ENCODE measurements at regions not wholly inside any gene's neighbourhood (a gene's known extent, or its start where the extent isn't known, plus 50 kb on each side); places are given as distances from the start of the nearest gene placed in this dataset.

DNA sequence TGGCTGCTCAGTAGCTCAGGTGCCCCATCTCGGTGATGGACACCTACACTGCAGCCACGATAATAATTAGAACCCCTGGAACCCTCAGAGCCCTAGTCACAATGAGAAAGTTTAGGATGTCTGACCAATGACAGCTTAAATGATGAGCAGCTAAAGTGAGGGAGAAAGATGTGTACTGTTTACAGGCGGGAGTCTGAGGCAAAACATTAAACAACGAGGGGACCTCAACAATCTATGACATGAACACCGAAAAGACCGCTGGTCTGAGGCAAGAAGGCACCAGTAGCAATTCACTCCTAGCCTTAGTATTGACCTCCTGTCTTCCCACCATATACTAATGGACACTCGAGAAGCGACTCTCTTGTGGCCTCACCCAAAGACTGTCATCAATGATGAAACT lies 369.5 kb upstream of the SMIM31 start:
- H3K27ac ChIP-seq, result no peak overlapping the region
- TF ChIP-seq, protein P1, sequence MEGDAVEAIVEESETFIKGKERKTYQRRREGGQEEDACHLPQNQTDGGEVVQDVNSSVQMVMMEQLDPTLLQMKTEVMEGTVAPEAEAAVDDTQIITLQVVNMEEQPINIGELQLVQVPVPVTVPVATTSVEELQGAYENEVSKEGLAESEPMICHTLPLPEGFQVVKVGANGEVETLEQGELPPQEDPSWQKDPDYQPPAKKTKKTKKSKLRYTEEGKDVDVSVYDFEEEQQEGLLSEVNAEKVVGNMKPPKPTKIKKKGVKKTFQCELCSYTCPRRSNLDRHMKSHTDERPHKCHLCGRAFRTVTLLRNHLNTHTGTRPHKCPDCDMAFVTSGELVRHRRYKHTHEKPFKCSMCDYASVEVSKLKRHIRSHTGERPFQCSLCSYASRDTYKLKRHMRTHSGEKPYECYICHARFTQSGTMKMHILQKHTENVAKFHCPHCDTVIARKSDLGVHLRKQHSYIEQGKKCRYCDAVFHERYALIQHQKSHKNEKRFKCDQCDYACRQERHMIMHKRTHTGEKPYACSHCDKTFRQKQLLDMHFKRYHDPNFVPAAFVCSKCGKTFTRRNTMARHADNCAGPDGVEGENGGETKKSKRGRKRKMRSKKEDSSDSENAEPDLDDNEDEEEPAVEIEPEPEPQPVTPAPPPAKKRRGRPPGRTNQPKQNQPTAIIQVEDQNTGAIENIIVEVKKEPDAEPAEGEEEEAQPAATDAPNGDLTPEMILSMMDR (IDR thresholded peaks at IDR 0.05), result no peak
- TF ChIP-seq ZFX (IDR thresholded peaks at IDR 0.05; ENCODE audit: borderline replicate concordance), result no peak

DNA sequence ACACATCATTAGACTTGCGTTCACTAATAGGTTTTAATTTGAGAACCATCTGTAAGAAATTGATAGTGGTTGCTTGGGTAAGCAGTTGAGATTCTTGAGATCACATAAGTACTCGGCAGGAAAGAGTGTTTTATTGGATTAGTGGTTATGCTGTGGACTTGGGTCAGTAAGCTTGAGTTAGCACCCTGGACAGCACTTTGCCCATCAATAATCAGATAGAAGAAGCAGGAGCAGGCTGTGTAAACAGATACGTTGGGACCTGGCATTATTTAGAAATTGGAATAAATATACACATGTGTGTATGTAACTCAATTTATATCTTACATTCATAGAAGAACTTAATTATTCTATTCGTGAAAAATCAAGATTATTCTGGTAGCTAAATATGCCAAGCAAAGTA lies 357.5 kb upstream of the SMIM31 start:
- H3K27ac ChIP-seq, result no peak overlapping the region
- no peak for TF ChIP-seq ZFX (IDR thresholded peaks at IDR 0.05; ENCODE audit: borderline replicate concordance)
- TF ChIP-seq, protein P1 (IDR thresholded peaks at IDR 0.05), result no peak

DNA sequence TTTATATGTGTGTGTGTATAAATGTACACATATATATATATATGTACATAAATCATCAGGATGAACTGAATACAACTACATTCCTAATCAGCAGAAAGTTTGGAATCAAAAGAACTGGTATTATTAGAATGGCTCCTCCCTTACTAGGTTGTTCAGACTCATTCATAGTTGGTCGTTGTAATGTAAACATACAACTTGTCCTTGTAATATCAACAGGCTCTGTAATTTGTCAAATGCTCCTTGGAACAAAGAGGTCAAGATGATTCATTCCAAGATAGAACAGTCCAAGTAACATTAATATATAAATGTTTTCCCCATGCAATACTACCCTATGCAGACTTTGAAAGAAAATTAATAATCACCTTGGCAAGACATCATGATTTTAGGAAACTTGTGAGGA lies 351.4 kb upstream of the SMIM31 start:
- peak overlapping the region; percentile 38 for H3K27ac ChIP-seq
- TF ChIP-seq, protein P1 (IDR thresholded peaks at IDR 0.05), result no peak
- TF ChIP-seq ZFX (IDR thresholded peaks at IDR 0.05; ENCODE audit: borderline replicate concordance), result no peak

DNA sequence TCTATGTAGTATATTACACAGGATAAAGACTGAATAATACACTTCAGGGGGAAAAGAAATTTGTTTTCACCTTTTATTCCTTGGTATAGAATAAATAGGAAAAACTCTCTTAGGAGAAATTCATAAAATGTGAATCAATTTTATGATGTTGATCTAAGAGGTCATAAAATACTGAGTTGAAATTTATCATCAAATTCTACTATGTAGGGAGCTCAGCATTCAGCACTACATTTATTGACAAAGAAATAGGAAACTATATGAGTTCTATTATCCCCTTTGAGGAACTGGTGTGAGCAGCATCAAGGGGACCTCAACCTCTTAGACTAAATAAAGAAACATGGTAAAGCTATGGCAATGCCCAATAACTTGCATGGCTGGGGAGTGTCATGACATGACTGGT lies 348.2 kb upstream of the SMIM31 start:
- no peak for TF ChIP-seq ZFX (IDR thresholded peaks at IDR 0.05; ENCODE audit: borderline replicate concordance)
- TF ChIP-seq, protein P1 (IDR thresholded peaks at IDR 0.05), result no peak
- no peak overlapping the region for H3K27ac ChIP-seq

DNA sequence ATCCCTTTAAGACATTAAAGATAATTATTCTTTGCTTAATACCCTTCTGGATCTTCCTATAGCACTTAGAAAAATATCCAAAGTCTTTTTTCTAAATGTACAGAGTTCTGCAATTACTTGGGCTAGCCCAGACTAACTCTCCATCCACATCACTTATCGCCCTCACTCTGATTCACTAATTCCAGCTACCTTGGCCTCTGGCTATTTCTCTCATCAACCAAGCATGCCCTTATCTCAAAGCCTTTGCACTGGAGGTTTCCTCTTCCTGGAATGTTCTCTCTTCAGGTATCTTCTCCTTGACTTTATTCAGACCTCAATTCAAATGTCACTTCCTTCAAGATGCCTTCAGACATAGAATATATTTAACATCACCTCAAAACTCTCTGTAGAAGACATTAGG lies 345.1 kb upstream of the SMIM31 start:
- no peak overlapping the region for H3K27ac ChIP-seq
- no peak for TF ChIP-seq ZFX (IDR thresholded peaks at IDR 0.05; ENCODE audit: borderline replicate concordance)
- TF ChIP-seq, protein P1 (IDR thresholded peaks at IDR 0.05), result no peak

DNA sequence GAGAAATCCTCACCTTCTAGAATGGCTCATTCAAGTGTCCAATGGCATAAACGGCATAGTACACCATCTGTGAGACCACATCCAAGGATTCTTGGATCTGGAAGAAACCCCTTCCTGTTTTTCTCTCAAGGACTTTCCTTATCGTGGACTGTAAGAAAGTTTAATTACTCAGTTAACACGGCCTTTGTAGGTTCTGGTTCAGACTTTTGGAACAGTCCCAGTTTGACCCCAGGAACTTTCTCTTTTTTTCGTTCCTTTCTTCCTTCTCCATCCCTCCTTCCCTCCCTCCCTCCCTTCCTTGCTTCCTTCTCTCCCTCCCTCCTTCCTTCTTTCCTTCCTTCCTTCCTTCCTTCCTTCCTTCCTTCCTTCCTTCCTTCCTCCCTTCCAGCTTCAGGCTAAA lies 343.5 kb upstream of the SMIM31 start:
- H3K27ac ChIP-seq, result no peak overlapping the region
- TF ChIP-seq ZFX (IDR thresholded peaks at IDR 0.05; ENCODE audit: borderline replicate concordance), result no peak
- TF ChIP-seq, protein P1 (IDR thresholded peaks at IDR 0.05), result no peak

DNA sequence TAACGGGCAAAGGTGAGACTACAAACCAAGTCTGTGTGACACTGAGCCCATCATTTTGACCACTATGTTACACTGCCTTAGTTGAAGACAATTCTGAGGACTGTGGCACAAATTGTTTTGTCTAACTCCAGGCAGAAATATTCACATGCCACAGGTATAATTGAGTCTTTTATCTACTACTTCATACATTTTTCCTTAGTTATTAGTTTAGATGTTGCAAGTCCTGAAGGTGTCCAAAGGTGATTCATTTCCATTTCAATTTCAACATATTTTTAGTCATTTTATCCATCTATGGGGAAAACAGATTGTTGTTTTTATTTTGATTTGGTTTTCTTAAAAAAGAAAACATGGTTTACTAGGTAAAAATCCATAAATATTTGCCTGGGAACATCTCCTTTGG lies 341.7 kb upstream of the SMIM31 start:
- no peak overlapping the region for H3K27ac ChIP-seq
- no peak for TF ChIP-seq ZFX (IDR thresholded peaks at IDR 0.05; ENCODE audit: borderline replicate concordance)
- TF ChIP-seq, protein P1 (IDR thresholded peaks at IDR 0.05), result no peak

Data from 22Rv1 (cell line).